Fibroblast of villous mesenchyme (primary cell): ENCODE measurements at regions not wholly inside any gene's neighbourhood (a gene's known extent, or its start where the extent isn't known, plus 50 kb on each side); places are given as distances from the start of the nearest gene placed in this dataset.
"Not testable (repeated sequence)": the region's sequence is repeated elsewhere in the genome, so short reads cannot be mapped to it uniquely, and the experiment has no call there.

Source experiments
- DNase-seq: peaks from one replicate; pipeline ENCODE4 v3.0.0-alpha.2; 2010; ENCODE audit warnings: low read depth
- H3K4me3 ChIP-seq: 2 replicates; pipeline ENCODE4 v1.5.1; 2011; ENCODE audit warnings: low read depth, mild to moderate bottlenecking, low read length
- CTCF ChIP-seq: IDR thresholded peaks from 2 replicates; pipeline ENCODE4 v1.5.1; 2012; ENCODE audit warnings: low read depth, mild to moderate bottlenecking, low read length; ENCODE audit not compliant: insufficient read depth

GRCh38 chr3:156044634-156044975, 75.8 kb upstream of the KCNAB1 start:
- TF ChIP-seq CTCF: no peak
- no peak for DNase-seq
- H3K4me3 ChIP-seq: no peak overlapping the region

- H3K4me3 ChIP-seq, DNase-seq: not testable (repeated sequence)
Observed at GRCh38 chr3:156048483-156048882, 71.9 kb upstream of the KCNAB1 start.

GRCh38 chr3:156050918-156051317, 69.5 kb upstream of the KCNAB1 start:
- TF ChIP-seq CTCF: no peak
- H3K4me3 ChIP-seq: no peak overlapping the region
- DNase-seq: no peak

GRCh38 chr3:156051651-156052050, 68.7 kb upstream of the KCNAB1 start:
- TF ChIP-seq CTCF: no peak
- no peak for DNase-seq
- no peak overlapping the region for H3K4me3 ChIP-seq

- no peak overlapping the region for H3K4me3 ChIP-seq
- no peak for TF ChIP-seq CTCF
- no peak for DNase-seq
Observed at GRCh38 chr3:156052115-156052514, 68.3 kb upstream of the KCNAB1 start.

GRCh38 chr3:156059950-156060501, 60.4 kb upstream of the KCNAB1 start:
- no peak for TF ChIP-seq CTCF
- DNase-seq: no peak
- H3K4me3 ChIP-seq: no peak overlapping the region

GRCh38 chr3:156068151-156068550, 52.2 kb upstream of the KCNAB1 start:
- H3K4me3 ChIP-seq, DNase-seq: not testable (repeated sequence)

GRCh38 chr3:156070028-156070427, 50.4 kb upstream of the KCNAB1 start:
- DNase-seq: no peak
- TF ChIP-seq CTCF: no peak
- H3K4me3 ChIP-seq: no peak overlapping the region
